MCF 10A (cell line): ENCODE measurements at regions not wholly inside any gene's neighbourhood (a gene's known extent, or its start where the extent isn't known, plus 50 kb on each side); places are given as distances from the start of the nearest gene placed in this dataset.

ENCODE experiments used
- BruUV-seq: library from RNA; stranded (reverse); fragments of 400-500 nt; replicated peaks from 2 replicates; lab custom pipeline; 2021; lab: Mats Ljungman, UMichigan
- CTCF ChIA-PET: fragments of 300-600 bp; sonication (Branson Sonifier 250); formaldehyde crosslinking; extraction: SDS; loops from one replicate; lab custom pipeline; 2021; ENCODE audit warnings: antibody characterized with exemption, inconsistent platforms; lab: Yijun Ruan, JAX
- POLR2A ChIA-PET: fragments of 300-600, 350-650 bp; sonication (Branson Sonifier 250); formaldehyde crosslinking; extraction: SDS; loops from one replicate; lab custom pipeline; 2020; ENCODE audit warnings: antibody characterized with exemption, inconsistent platforms; lab: Yijun Ruan, JAX
- DNase-seq: peaks from one replicate; pipeline ENCODE4 v3.0.0-alpha.2; 2018; ENCODE audit not compliant: unreplicated experiment
- H3K27ac Mint-ChIP-seq: one replicate; pipeline ENCODE4 v1.8.0; 2022; ENCODE audit warnings: mild to moderate bottlenecking, low read depth, mixed read lengths; ENCODE audit not compliant: unreplicated experiment
- H3K27me3 Mint-ChIP-seq: one replicate; pipeline ENCODE4 v1.8.0; 2022; ENCODE audit warnings: mixed read lengths; ENCODE audit not compliant: insufficient read depth, unreplicated experiment
- H3K36me3 Mint-ChIP-seq: one replicate; pipeline ENCODE4 v1.8.0; 2022; ENCODE audit warnings: mild to moderate bottlenecking, moderate library complexity, mixed read lengths; ENCODE audit not compliant: insufficient read depth, unreplicated experiment
- H3K4me1 Mint-ChIP-seq: one replicate; pipeline ENCODE4 v1.8.0; 2022; ENCODE audit warnings: mixed read lengths; ENCODE audit not compliant: insufficient read depth, unreplicated experiment
- H3K4me3 Mint-ChIP-seq: one replicate; pipeline ENCODE4 v1.8.0; 2022; ENCODE audit warnings: mild to moderate bottlenecking, moderate library complexity, mixed read lengths; ENCODE audit not compliant: unreplicated experiment
- H3K9me3 Mint-ChIP-seq: one replicate; pipeline ENCODE4 v1.8.0; 2022; ENCODE audit warnings: mixed read lengths; ENCODE audit not compliant: unreplicated experiment
- intact Hi-C: fragments of 100-400 bp; cut with micrococcal nuclease; formaldehyde crosslinking; loops from 2 replicates; pipeline ENCODE4 v1.14.1; 2022
- TF ChIP-seq, protein P1 (sequence below): fragments of 200-600 bp; IDR thresholded peaks from one replicate; pipeline ENCODE4 v1.8.0; 2022; ENCODE audit warnings: antibody characterized with exemption, mild to moderate bottlenecking; ENCODE audit not compliant: unreplicated experiment

DNA sequence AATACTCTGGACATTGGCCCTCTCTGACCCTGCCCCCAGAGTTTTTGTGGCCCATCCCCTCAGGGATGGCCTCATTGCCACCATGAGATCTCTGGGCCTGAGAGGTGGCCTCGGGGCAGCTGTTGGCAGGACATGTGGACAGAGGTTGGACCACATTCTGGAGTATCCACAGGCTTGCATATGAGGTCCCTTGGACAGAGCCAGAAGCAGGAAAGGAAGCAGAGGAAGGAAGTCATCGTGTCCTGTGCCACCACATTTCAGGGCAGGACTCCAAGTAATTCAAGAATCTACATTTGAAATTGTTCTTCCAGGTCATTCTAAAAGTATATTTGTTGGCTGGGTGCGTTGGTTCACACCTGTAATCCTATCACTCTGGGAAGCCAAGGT, 95.9 kb upstream of the PPP2R5A start:
- Mint-ChIP-seq H3K27ac (no peak overlapping the region), H3K4me1 (peaks cover 11% of the 10 kb centered on the region), H3K9me3 (no peaks in the 10 kb centered on the region), H3K27me3 (no peaks in the 10 kb centered on the region), H3K4me3 (no peak overlapping the region), H3K36me3 (no peaks in the 10 kb centered on the region)
- TF ChIP-seq, protein P1, sequence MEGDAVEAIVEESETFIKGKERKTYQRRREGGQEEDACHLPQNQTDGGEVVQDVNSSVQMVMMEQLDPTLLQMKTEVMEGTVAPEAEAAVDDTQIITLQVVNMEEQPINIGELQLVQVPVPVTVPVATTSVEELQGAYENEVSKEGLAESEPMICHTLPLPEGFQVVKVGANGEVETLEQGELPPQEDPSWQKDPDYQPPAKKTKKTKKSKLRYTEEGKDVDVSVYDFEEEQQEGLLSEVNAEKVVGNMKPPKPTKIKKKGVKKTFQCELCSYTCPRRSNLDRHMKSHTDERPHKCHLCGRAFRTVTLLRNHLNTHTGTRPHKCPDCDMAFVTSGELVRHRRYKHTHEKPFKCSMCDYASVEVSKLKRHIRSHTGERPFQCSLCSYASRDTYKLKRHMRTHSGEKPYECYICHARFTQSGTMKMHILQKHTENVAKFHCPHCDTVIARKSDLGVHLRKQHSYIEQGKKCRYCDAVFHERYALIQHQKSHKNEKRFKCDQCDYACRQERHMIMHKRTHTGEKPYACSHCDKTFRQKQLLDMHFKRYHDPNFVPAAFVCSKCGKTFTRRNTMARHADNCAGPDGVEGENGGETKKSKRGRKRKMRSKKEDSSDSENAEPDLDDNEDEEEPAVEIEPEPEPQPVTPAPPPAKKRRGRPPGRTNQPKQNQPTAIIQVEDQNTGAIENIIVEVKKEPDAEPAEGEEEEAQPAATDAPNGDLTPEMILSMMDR, result no peak
- POLR2A ChIA-PET, result interaction anchor here (0.6 to 1.8 kb wide), 3 partner anchors 10 to 62 kb away, joined by 3 to 4 read pairs (median 4); no protein-coding TSS in a partner anchor
- intact Hi-C loops, result no loop called here
- CTCF ChIA-PET, result interaction anchor here (0.5 to 1.6 kb wide), 5 partner anchors 12 to 927 kb away, joined by 3 to 4 read pairs (median 3); no protein-coding TSS in a partner anchor
- no TSS peak for BruUV-seq
- DNase-seq, result no peak

DNA sequence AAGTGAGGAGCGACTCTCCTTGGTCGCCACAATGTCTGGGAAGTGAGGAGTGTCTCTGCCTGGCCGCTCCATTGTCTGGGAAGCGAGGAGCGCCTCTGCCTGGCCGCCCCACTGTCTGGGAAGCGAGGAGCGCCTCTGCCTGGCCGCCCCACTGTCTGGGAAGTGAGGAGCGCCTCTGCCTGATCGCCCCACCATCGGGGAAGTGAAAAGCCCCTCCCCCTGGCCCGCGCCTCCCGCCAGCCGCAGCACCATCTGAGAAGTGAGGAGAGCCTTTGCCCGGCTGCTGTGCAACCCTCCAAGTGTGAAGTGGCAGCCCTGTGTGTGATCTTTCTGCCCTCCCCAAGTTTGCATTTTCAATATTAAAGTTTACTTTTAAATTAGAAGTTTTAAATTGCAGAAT, 95.0 kb upstream of the PPP2R5A start:
- Mint-ChIP-seq H3K27ac (no peak overlapping the region), H3K4me3 (no peak overlapping the region), H3K4me1 (peaks cover 11% of the 10 kb centered on the region), H3K36me3 (no peaks in the 10 kb centered on the region), H3K9me3 (no peaks in the 10 kb centered on the region), H3K27me3 (no peaks in the 10 kb centered on the region)
- POLR2A ChIA-PET, result interaction anchor here (1.2 kb wide), 1 partner anchor 145 kb away, joined by 3 read pairs; no protein-coding TSS in a partner anchor
- DNase-seq, result no peak
- CTCF ChIA-PET, result interaction anchor here (0.6 to 0.9 kb wide), 2 partner anchors 11 to 162 kb away, joined by 3 read pairs; no protein-coding TSS in a partner anchor
- TF ChIP-seq, protein P1, result no peak
- no TSS peak for BruUV-seq
- intact Hi-C loops, result no loop called here

DNA sequence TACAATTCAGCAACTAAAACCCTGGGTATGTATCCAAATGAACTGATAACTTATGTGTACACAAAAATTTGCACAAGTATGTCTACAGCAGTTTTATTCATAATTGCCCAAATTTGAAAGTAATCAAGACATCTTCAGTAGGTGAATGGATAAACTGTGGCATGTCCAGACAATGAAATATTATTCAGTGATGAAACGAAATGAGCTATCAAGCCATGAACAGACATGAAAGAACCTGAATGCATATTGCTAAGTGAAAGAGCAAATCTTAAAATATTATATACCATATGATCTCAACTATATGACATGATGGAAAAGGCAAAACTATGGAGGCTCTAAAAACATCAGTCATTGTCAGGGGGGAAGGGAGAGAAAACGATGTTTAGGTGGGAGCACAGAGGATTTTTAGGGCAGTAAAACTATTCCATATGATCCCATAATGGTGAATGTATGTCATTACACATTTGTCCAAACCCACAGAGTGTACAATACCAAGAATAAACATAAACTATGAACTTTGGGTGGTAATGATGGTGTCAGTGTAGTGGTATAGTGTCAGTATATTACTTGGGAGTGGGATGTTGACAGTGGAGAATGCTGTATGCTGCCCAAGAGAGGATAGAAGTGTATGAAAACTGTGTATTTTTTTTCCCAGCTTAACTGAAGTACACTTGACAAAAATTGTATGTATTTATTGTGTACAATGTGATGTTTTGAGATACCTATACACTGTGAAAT, 92.8 kb upstream of the PPP2R5A start:
- ChIA-PET CTCF (interaction anchor here (0.6 to 1.5 kb wide), 4 partner anchors 13 to 122 kb away, joined by 3 to 5 read pairs (median 4); no protein-coding TSS in a partner anchor), POLR2A (interaction anchor here (0.6 to 2.2 kb wide), 4 partner anchors 13 to 202 kb away, joined by 3 to 10 read pairs (median 4); no protein-coding TSS in a partner anchor)
- H3K4me3 Mint-ChIP-seq, result no peak overlapping the region
- DNase-seq, result no peak
- no peaks in the 10 kb centered on the region for H3K9me3 Mint-ChIP-seq
- no peaks in the 10 kb centered on the region for H3K36me3 Mint-ChIP-seq
- H3K27me3 Mint-ChIP-seq, result no peaks in the 10 kb centered on the region
- BruUV-seq, result no TSS peak
- H3K4me1 Mint-ChIP-seq, result peaks cover 11% of the 10 kb centered on the region
- intact Hi-C loops, result no loop called here
- TF ChIP-seq, protein P1, result no peak
- H3K27ac Mint-ChIP-seq, result no peak overlapping the region

DNA sequence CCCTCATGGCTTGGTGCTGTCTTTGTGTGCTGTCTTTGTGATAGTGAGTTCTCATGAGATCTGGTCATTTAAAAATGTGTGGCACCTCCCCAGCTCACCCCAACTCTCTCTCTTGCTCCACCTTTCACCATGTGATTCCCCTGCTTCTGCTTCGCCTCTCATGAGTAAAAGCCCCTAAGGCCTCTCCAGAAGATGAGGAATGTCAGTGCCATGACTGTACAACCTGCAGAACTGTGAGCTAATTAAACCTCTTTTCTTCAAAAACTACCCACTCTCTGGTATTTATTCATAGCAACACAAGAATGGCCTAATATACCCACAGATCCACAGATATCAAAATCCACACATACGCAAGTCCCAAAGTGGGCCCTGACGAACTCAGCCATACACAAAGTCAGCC, 88.9 kb upstream of the PPP2R5A start:
- no peak for DNase-seq
- CTCF ChIA-PET, result no interaction called here
- H3K9me3 Mint-ChIP-seq, result no peaks in the 10 kb centered on the region
- no peaks in the 10 kb centered on the region for H3K27me3 Mint-ChIP-seq
- intact Hi-C loops, result no loop called here
- no peaks in the 10 kb centered on the region for H3K36me3 Mint-ChIP-seq
- TF ChIP-seq, protein P1, result no peak
- no peak overlapping the region for H3K27ac Mint-ChIP-seq
- H3K4me3 Mint-ChIP-seq, result no peak overlapping the region
- no peaks in the 10 kb centered on the region for H3K4me1 Mint-ChIP-seq
- no TSS peak for BruUV-seq
- POLR2A ChIA-PET, result no interaction called here
